HG03439 (cell line): ENCODE measurements at regions not wholly inside any gene's neighbourhood (a gene's known extent, or its start where the extent isn't known, plus 50 kb on each side); places are given as distances from the start of the nearest gene placed in this dataset.
"Not testable (repeated sequence)": the region's sequence is repeated elsewhere in the genome, so short reads cannot be mapped to it uniquely, and the experiment has no call there.

Experiments
- ATAC-seq: cut with Tn5 transposase; IDR thresholded peaks from one replicate; pipeline ENCODE4 v1.9.1; 2021; ENCODE audit warnings: mild to moderate bottlenecking, moderate library complexity; ENCODE audit not compliant: unreplicated experiment

GRCh38 chr1:90826024-90826423 is 108.9 kb upstream of the BARHL2 start:
- ATAC-seq = no peak

DNA sequence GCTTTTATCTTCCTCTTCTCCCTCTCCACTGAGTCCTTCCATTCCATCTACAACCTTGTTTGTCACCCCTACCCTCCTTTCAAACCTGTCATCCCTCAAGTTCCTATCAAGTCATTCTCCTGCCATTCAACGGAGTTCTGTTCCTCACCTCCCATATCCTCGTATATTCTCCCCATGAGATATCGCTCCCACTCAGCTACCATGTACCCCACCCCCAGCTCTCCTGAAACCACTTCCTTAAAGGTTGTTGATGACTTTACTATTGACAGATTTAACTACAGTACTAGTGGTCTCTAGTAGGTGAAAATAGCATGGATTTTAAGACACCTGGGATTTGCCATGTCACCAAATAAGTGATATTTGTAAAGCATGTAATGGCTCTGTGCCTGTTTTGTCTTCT is 107.4 kb upstream of the BARHL2 start:
- no peak for ATAC-seq

- no peak for ATAC-seq
These were observed 106.6 kb upstream of the BARHL2 start for GRCh38 chr1:90823686-90824085.

DNA sequence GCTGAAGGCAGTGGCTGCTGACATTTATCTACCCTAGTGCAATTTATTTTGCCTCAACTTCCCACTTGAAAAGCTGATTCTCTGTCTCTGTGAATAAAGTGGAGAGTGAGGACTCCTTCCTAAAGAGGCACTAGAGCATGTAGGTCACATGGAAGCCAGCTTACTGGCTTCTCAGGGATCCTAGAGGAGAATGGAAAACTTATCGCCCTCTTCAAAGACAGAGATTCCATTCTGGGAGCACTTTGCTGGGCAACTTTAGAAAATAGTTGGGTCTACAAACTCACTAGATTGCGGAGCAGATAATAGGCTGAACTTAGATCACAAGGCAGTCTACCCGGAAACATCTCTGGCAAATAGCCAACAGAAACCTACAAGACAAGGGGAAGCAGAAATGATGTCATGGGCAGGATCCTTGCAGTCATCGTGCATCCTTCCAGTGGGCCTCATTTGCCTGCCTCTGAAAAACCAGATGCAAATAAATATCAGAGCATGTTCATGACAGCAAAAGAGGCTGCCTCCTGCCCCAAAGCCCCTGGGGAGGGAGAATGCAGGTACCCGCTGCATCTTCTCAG is 104.8 kb upstream of the BARHL2 start:
- no peak for ATAC-seq

DNA sequence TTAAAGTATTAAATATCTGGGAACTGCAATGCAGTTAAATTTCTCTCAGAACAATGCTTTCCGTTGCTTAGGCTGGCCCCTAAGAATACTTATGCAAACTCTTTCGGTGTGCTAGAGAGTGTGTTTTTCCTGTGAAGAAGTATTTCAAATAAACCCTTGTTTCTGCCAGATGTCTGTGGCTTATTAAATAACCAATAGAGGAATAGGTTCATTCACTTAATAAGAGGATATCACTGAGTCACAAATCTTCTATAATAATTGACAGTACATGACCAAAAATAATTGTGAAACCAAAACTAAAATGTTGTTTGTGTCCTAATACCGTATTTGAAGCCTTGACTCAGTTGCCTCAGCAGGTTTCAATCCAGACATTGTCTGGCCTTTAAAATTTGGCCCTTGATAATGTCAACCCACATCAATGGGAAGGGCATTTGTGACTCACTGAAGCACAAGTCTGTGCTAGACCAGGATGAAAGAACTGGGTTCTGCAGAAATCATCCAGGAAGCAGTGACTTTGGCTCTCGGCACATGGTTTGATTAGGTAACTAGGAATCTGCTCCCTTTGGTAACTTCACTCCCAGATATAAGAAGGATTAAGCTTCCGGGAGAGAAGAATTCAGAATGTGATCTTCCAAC is 104.2 kb upstream of the BARHL2 start:
- no peak for ATAC-seq

- ATAC-seq = no peak
These were observed 103.6 kb upstream of the BARHL2 start for GRCh38 chr1:90820745-90821144.

DNA sequence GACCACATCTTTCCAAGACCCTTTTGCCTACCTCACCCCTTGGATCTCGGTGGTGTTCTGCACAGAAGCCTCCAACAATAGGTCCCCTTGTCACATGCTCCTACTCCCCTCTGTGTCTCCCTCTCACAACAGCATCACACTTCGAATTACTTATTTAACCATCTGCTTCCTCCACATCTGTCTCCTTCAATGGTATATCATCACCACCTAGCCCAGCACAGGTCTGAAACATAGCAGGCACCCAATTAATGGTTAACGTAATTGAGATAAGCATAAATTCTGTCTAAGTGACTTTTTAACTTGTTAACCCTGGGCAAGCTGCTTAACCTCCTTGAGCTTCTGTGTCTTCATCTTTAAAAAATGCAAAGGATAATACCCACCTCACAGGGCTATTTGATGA is 100.3 kb upstream of the BARHL2 start:
- ATAC-seq = no peak

DNA sequence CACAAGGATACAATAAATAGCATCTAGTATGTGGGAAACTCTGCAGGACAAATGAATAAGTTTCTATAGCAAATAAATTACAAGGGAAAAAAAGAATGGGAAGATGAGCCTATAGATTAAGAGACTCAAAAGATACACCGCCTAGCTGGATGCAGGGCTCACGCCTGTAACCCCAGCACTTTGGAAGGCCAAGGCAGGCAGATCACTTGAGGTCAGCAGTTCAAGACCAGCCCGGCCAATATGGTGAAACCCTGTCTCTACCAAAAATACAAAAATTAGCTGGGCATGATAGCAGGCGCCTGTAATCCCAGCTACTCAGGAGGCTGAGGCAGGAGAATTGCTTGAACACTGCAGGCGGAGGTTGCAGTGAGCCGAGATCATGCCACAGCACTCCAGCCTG is 95.1 kb upstream of the BARHL2 start:
- not testable (repeated sequence) for ATAC-seq

DNA sequence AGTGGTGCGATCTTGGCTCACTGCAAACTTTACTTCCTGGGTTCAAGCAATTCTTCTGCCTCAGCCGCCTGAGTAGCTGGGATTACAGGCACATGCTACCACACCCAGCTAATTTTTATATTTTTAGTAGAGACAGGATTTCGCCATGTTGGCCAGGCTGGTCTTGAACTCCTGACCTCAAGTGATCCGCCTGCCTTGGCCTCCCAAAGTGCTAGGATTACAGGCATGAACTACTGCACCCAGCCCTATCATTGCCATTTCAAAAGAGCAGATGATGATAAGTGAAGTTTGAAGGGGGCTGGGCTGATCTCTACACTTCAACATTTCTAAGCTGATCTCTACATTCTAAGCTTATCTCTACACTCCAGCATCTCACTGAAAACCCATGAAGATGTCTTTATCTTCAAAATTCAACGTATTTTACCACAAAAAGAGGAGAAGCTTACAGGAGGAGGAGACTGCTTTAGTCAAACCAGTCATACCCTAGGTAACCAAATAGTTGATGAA is 94.4 kb upstream of the BARHL2 start:
- not testable (repeated sequence) for ATAC-seq

DNA sequence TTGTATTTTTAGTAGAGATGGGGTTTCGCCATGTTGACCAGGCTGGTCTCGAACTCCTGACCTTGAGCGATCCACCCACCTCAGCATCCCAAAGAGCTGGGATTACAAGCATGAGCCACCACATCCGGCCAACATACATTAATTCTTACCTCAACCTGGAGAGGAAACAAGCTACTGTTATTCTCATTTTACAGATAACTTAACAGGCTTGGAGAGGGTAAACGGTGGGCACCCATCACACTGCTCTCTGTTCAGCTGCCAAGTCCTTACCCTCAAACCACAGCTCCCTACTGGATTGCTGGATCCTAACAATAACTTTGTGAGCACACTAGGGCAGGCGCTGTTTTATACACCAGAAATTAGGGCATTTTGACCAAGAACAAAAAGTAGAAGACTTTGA is 93.6 kb upstream of the BARHL2 start:
- ATAC-seq = no peak

- no peak for ATAC-seq
These were observed 92.9 kb upstream of the BARHL2 start for GRCh38 chr1:90809996-90810395.

DNA sequence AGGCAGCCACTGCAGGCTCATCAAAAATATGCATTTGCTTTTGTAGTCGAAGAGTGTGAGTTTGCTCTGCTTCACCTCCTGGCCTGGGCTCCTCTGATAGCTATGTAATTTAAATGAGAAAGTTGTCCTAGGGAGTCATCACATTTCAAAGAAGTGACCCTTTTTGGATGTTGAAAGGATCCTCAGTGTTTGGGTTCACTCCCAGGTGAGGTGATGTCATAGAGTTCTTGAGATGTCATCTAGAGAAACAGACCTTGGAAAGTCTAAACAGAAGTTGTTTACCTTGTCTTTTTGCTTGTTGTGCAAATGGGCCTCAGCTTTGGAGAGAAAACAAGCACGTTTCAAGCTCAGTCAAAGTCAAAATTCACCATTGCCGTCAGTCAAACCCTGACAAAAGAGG is 92.0 kb upstream of the BARHL2 start:
- no peak for ATAC-seq

GRCh38 chr1:90807329-90807728 is 90.2 kb upstream of the BARHL2 start:
- no peak for ATAC-seq

DNA sequence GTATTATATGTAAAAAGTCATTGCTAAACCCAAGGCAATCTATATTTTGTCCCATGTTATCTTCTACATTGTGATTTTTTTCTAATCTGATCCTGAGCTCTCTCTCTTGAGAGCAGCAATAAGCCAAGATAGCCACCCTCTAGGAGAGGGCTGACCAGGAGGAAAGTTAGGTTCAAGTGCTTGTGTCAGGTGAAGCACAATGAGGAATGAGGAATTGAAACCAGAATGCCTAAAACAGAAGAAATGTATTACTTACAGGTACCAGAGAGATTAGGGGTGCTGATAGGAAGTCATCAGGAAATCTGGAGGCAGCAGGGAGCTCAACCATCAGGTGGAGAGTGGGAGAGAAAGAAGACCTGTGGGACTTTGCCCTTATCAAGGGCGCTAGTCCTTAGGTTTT is 85.5 kb upstream of the BARHL2 start:
- no peak for ATAC-seq

- ATAC-seq = no peak
These were observed 83.1 kb upstream of the BARHL2 start for GRCh38 chr1:90800012-90800717.

DNA sequence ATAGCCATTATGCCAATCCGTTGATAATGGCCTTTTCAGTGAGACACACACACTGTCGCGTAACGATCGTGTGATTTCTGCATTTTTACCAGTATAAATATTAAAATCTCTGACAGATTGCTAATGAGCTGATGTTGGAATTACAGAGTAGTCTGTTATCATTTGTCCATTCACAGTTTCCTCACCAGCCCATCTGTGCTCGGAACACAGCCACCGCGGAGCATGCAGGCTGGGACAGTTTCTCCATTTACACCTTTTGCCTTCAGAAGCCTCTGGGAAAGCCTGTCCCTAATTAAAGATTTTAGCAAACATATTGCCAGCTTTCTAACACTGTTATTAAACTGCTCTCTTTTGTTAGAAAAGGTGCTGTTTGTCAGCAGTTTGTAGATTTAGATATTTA is 82.2 kb upstream of the BARHL2 start:
- no peak for ATAC-seq

DNA sequence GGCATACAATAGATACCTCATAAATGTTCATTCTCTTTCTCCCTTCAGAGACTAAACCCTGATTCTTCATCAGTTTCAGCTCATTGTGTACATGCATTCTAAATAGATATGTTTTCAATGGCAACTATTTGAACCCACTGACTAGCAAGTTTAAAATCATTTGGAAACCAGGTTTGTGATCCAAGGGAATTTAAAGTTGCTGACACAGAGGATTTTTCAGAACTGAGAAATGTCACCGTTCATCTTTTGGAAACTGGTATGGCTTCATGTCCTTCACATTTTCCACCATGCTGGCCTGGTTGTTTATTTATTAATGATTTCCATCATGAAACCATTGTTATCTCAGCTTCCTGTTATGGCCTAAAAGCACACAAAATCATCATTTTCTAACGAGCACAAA is 81.8 kb upstream of the BARHL2 start:
- no peak for ATAC-seq

DNA sequence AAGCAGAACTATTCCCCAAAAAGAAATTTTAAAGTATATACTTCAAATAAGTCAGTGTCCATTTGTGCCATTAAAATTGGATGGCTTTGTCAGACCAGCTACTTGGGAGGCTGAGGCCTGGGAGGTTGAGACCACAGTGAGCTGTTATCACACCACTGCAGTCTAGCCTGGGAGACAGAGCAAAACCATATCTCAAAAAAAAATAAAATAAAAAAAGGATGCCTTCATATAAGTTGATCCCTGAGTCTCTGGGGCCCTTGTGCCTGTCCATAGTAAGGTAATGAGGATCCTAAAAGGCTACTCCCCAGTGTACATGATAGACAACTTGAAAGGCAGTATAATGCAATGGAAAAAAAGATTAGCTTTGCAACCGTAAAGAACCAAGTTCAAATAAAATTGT is 81.2 kb upstream of the BARHL2 start:
- no peak for ATAC-seq

DNA sequence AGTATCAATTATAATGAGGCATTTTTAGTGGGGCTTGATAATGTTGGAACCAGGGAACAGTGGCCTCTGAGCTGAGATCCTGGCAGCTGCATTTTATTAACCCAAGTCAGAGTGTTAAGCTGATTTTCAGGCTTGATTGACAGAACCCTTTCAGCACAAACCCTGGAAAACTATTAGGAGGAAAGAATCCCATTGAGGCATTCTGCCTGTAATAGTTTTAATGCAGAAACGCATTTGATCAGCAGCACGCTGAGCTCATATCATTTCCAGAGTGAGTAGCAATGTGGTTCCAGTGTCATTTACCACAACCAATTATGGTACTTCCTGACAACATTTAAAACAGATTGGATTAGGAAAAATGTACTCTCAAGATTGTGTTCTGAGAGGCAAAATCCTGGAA is 78.3 kb upstream of the BARHL2 start:
- ATAC-seq = no peak

DNA sequence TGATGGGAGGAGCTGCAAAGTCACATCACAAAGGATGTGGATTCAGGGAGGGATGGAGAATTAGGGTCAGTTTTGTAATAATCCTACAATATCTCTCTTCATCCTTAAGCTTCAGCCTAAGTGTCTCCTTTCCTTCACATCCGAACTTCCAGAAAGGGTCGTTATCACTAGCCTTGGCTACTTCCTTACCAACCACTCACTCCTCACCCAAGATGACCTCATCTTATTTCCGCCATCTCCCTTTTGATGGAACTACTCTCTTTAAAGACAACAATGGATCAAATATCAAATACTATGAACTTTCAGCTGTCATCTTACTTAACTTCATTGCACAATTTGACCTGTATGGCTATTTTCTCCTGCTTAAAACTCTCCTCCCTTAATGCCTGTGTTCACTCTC is 69.6 kb upstream of the BARHL2 start:
- ATAC-seq = no peak

DNA sequence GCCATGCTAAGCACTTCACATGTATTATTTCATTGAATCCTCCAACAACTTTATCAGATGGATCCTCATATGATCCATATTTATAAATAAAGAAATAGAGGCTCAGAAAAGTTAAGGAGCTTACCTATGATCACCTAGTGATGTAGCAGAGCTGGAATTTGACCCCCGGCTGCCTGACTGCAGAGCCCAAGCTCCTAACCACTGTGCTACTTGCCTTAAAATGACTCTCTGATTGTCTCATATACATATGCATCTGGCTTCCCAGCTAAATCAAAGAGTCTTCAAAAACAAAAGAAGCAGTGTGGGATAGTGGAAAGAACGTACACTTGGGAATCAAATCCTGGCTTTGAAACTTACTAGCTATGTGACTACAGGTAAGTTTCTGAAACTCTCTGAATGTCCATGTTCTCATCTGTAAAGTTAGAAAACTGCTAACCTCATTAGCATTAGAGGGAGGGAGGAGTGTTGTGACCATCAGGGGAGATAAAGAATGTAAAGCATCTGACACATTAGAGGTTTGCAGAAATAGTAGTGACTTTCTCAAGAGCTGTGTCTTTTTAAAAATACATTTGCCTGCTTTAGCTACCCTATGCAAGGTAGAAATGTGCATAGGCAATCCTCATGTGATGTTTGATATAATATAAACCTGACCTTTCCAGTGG is 67.2 kb upstream of the BARHL2 start:
- no peak for ATAC-seq

DNA sequence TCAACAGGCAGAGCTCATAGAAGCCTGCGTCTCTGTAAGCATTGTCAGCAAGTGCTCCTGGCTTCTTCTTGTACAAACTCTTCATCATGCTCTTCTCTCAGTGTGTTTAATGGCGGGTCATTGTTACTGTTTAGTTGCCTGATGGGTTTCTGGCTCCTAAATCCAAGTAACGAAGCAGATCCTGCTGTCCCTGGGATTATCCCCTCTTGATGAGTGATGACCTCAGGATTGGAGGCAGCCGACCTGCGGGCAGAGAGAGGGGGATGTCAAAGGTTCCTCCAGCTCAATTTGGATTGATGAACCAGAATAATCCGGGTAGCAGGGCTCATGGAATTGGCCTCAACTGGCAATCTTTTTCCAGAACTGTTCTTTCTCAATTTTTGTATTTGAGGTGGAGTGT is 66.1 kb upstream of the BARHL2 start:
- ATAC-seq = no peak
